ENCODE measurements at regions not wholly inside any gene's neighbourhood (a gene's known extent, or its start where the extent isn't known, plus 50 kb on each side); places are given as distances from the start of the nearest gene placed in this dataset.

- TF ChIP-seq CTCF (IDR thresholded peaks at IDR 0.05) (no peak), POLR2A (IDR thresholded peaks at IDR 0.05) (no peak)
Measured at GRCh38 chr2:226550801-226551200, 248.8 kb downstream of the IRS1 start.
